ENCODE measurements at regions not wholly inside any gene's neighbourhood (a gene's known extent, or its start where the extent isn't known, plus 50 kb on each side); places are given as distances from the start of the nearest gene placed in this dataset.

DNA sequence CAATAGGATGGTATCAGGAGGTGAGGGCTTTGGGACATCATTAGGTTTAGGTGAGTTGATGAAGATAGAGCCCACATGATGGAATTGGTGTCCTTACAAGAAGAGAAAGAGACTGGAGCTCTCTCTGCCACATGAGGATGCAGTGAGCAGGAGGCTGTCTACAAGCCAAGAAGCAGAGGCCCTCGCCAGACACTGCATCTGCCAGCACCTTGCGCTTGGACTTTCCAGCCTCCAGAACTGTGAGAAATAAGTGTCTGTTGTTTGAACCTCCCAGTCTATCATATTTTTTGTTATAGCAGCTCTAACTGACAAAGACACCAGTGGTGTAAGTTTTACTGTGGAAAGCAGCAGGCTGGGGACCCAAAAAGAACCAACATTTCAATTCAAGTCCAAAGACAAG, 571.1 kb upstream of the ID2 start:
- Histone ChIP-seq H3K4me1 (ENCODE audit: control insufficient read depth, insufficient read depth, low read length) (no peaks in the 10 kb centered on the region), H3K27ac (ENCODE audit: low read length) (no peak overlapping the region), H3K9me3 (replicated peaks; ENCODE audit: control insufficient read depth, low read depth, low read length) (no peaks in the 10 kb centered on the region), H3K4me3 (ENCODE audit: low read length) (no peak overlapping the region), H3K27me3 (ENCODE audit: control insufficient read depth, insufficient read depth, low read length) (no peaks in the 10 kb centered on the region), H3K36me3 (ENCODE audit: control insufficient read depth, insufficient read depth, low read length) (no peaks in the 10 kb centered on the region)
- DNase-seq: no peak
- WGBS (ENCODE audit: insufficient coverage): 90% methylated on average over 2 of the region's 2 CpGs

DNA sequence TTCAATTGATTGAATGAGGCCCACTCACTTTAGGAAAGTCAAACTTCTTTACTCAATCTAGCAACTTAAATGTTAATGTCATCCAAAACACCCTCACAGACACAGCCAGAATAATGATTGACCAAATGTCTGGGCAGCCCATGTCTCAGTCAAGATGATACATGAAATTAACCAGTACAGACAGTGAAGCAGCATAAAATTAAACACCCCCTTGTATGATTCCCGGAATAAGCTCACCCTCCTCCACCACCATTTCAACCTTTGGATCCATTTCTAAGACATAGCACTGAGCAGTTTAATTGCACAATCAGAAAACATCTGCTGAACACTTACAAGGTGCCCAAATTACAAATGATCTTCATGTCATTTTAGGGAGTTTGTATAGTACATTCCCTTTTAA, 570.7 kb upstream of the ID2 start:
- no peaks in the 10 kb centered on the region for H3K4me1 ChIP-seq (ENCODE audit: control insufficient read depth, insufficient read depth, low read length)
- H3K27me3 ChIP-seq (ENCODE audit: control insufficient read depth, insufficient read depth, low read length): no peaks in the 10 kb centered on the region
- no peak overlapping the region for H3K27ac ChIP-seq (ENCODE audit: low read length)
- H3K4me3 ChIP-seq (ENCODE audit: low read length): no peak overlapping the region
- no peaks in the 10 kb centered on the region for H3K36me3 ChIP-seq (ENCODE audit: control insufficient read depth, insufficient read depth, low read length)
- DNase-seq: no peak
- WGBS (ENCODE audit: insufficient coverage): 86% methylated on average over 1 of the region's 1 CpG
- no peaks in the 10 kb centered on the region for H3K9me3 ChIP-seq (replicated peaks; ENCODE audit: control insufficient read depth, low read depth, low read length)

DNA sequence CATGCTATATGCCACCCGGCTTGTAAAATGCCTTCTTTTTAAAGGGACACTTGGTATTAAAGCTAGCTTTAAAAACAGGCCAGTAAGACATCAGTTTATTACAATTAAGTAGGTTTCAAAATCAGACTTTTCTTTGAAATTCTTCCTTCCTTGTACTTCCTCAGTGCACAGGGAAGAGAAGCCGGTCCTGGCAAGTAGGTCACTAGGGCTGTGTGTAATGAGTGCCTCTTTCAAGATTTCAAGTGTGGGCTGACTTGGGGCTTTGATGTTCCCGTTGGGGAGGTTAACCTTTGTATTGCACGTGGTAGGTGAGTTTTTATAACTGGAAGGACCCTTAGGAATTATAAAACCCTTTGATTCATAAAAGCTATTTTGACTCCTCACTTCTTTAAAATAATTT, 566.4 kb upstream of the ID2 start:
- H3K4me1 ChIP-seq (ENCODE audit: control insufficient read depth, insufficient read depth, low read length): peaks cover 15% of the 10 kb centered on the region
- WGBS (ENCODE audit: insufficient coverage): no CpG with 5 or more reads among the region's 4 CpGs
- DNase-seq: no peak

DNA sequence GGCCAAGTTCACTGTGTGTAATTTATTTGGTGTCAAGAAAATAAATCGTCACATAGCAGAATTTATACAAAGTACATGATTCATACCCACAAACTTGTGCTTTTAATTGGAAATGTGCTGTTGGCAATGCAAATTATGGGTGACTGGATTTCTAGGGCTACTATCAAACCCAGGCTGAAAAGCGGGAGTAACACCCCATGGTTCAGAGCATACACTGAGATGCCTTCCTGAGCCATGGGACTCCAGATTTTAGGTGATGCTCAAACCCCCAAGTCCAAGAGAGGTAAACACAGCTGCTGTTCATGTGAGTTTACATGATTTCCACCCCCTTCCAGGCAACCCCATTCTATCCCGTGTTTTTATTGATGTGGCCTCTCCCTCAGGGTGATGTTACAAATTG, 565.9 kb upstream of the ID2 start:
- DNase-seq: no peak
- no peaks in the 10 kb centered on the region for H3K36me3 ChIP-seq (ENCODE audit: control insufficient read depth, insufficient read depth, low read length)
- no peak overlapping the region for H3K4me3 ChIP-seq (ENCODE audit: low read length)
- peaks cover 15% of the 10 kb centered on the region for H3K4me1 ChIP-seq (ENCODE audit: control insufficient read depth, insufficient read depth, low read length)
- 100% methylated on average over 1 of the region's 3 CpGs for WGBS (ENCODE audit: insufficient coverage)
- no peaks in the 10 kb centered on the region for H3K9me3 ChIP-seq (replicated peaks; ENCODE audit: control insufficient read depth, low read depth, low read length)
- H3K27me3 ChIP-seq (ENCODE audit: control insufficient read depth, insufficient read depth, low read length): no peaks in the 10 kb centered on the region
- no peak overlapping the region for H3K27ac ChIP-seq (ENCODE audit: low read length)

More for the DNA sequence above, 566.4 kb upstream of the ID2 start:
- H3K9me3 ChIP-seq (replicated peaks; ENCODE audit: control insufficient read depth, low read depth, low read length): no peaks in the 10 kb centered on the region
- H3K27ac ChIP-seq (ENCODE audit: low read length): no peak overlapping the region
- H3K4me3 ChIP-seq (ENCODE audit: low read length): no peak overlapping the region
- no peaks in the 10 kb centered on the region for H3K36me3 ChIP-seq (ENCODE audit: control insufficient read depth, insufficient read depth, low read length)
- H3K27me3 ChIP-seq (ENCODE audit: control insufficient read depth, insufficient read depth, low read length): no peaks in the 10 kb centered on the region

DNA sequence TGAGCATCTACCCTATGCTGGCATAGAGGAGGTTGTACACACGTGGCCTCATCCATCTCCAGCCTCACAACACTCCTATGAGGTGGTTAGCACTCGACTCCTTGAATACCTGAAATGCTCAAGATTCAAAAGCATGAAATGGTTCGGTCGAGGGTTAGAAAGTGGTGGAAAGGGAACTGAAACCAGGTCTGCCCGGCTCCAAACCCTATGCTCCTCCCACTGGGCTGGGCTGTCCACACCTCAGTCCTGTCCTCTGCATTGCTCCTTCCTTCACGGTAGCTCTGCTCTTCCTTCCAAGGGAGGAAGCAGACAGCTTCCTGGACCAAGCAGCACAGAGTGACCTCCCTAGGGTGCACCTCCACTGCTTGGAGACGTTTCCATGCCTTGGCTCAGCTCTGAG, 565.2 kb upstream of the ID2 start:
- no peak overlapping the region for H3K27ac ChIP-seq (ENCODE audit: low read length)
- no peaks in the 10 kb centered on the region for H3K9me3 ChIP-seq (replicated peaks; ENCODE audit: control insufficient read depth, low read depth, low read length)
- peaks cover 15% of the 10 kb centered on the region for H3K4me1 ChIP-seq (ENCODE audit: control insufficient read depth, insufficient read depth, low read length)
- H3K4me3 ChIP-seq (ENCODE audit: low read length): no peak overlapping the region
- DNase-seq: no peak
- H3K27me3 ChIP-seq (ENCODE audit: control insufficient read depth, insufficient read depth, low read length): no peaks in the 10 kb centered on the region
- WGBS (ENCODE audit: insufficient coverage): 78% methylated on average over 2 of the region's 7 CpGs
- no peaks in the 10 kb centered on the region for H3K36me3 ChIP-seq (ENCODE audit: control insufficient read depth, insufficient read depth, low read length)

DNA sequence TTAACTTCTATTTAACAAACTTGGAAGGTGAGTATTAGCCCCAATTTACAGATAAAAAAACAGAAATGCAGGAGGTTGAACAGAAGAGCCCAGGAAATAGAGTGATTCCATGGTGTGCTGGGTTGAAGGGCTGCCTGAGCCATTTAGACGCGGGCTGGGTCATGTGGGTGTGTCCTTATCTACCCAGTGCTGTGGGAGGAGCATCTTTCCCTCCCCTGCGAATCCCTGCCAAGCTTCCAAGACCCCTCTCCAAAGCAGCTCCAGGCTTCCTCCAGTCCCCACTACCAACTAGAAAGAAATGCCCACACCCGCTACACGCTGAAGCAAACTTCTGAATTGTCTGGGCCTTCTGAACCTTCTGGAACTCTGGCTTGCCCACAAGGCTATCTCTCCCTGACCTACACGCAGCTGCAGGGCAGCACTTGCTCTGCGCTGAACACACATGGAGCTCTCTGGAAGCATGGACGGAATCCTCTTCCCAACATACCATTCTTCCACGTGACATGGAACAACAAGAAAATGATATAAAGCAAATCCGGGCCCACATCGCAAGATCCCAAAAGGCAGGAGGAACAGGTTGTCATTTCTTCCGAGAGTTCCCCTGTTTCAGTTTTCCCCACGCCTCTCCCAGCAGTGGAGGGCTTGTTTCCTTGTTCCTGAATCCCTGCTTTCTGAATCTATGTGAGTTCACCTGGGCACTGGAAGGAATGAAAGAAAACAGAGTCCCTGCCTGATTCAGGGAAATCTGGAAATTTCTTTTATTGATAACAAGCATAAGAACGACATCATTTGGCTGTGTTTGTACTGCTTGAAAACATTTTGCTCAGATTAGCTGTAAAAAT, 562.7 kb upstream of the ID2 start:
- H3K27ac ChIP-seq (ENCODE audit: low read length): peak overlapping the region; percentile 83
- H3K36me3 ChIP-seq (ENCODE audit: control insufficient read depth, insufficient read depth, low read length): no peaks in the 10 kb centered on the region
- no peaks in the 10 kb centered on the region for H3K9me3 ChIP-seq (replicated peaks; ENCODE audit: control insufficient read depth, low read depth, low read length)
- 90% methylated on average over 6 of the region's 14 CpGs for WGBS (ENCODE audit: insufficient coverage)
- peaks cover 22% of the 10 kb centered on the region for H3K4me1 ChIP-seq (ENCODE audit: control insufficient read depth, insufficient read depth, low read length)
- no peak overlapping the region for H3K4me3 ChIP-seq (ENCODE audit: low read length)
- DNase-seq: no peak
- no peaks in the 10 kb centered on the region for H3K27me3 ChIP-seq (ENCODE audit: control insufficient read depth, insufficient read depth, low read length)

DNA sequence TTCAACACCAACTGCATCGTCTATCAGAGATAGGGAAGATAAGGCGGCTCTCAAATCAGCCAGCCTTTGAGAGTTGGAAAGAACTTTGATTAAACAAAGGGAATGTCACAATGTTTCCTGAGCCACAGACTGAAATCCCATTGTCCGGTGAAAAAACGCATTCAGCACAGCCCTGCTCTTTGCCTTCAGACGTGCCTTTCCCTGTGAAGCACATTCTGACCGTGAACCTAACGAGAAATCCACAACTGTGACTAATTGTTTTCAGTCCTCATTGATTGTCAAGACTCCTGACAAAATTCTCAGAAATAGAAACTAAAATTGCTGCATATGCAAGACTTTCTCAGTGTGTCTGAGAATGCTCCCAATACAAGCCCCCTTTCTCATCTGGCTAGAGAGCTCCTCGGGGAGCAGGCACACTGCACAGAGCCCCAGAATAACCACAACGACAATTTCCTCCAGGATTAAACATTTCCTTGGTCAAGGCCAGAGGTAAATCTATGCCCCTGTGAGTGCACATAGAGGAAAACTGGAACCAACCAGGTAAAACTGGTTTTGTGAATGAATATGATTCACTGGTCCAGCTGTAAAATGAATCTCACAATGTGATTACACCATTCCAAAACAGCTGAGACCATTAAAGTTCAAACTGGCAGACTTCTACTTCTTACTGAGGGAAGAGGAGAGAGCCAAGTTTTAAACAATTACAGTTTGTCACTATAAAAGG, 561.9 kb upstream of the ID2 start:
- Histone ChIP-seq H3K9me3 (replicated peaks; ENCODE audit: control insufficient read depth, low read depth, low read length) (no peaks in the 10 kb centered on the region), H3K27me3 (ENCODE audit: control insufficient read depth, insufficient read depth, low read length) (no peaks in the 10 kb centered on the region), H3K4me3 (ENCODE audit: low read length) (no peak overlapping the region), H3K36me3 (ENCODE audit: control insufficient read depth, insufficient read depth, low read length) (no peaks in the 10 kb centered on the region), H3K4me1 (ENCODE audit: control insufficient read depth, insufficient read depth, low read length) (peaks cover 22% of the 10 kb centered on the region), H3K27ac (ENCODE audit: low read length) (peak overlapping the region; percentile 83)
- 11% methylated on average over 6 of the region's 9 CpGs for WGBS (ENCODE audit: insufficient coverage)
- DNase-seq: peak; percentile 85

DNA sequence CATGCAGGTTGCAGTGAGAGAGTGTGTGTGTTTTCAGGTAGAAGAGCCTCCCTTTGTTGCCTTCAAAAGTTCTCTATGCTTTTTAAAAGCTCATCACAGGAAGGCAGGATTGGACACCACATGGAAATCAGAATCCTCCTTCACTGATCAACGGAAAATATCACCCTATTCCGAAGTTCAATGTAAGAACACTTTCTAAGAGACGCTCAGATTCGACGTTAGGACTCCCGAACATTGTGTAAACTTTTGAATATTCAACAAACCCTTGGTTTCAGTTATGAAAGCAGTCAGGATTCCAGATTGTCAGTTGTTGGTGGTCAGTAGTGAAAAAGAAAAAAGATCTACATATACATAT, 561.4 kb upstream of the ID2 start:
- whole genome bisulfite sequencing (ENCODE audit: insufficient coverage): no CpG with 5 or more reads among the region's 6 CpGs
- Histone ChIP-seq H3K9me3 (replicated peaks; ENCODE audit: control insufficient read depth, low read depth, low read length) (no peaks in the 10 kb centered on the region), H3K27me3 (ENCODE audit: control insufficient read depth, insufficient read depth, low read length) (no peaks in the 10 kb centered on the region), H3K27ac (ENCODE audit: low read length) (peak overlapping the region; percentile 83), H3K4me1 (ENCODE audit: control insufficient read depth, insufficient read depth, low read length) (peaks cover 22% of the 10 kb centered on the region), H3K4me3 (ENCODE audit: low read length) (no peak overlapping the region), H3K36me3 (ENCODE audit: control insufficient read depth, insufficient read depth, low read length) (no peaks in the 10 kb centered on the region)
- peak; percentile 73 for DNase-seq

DNA sequence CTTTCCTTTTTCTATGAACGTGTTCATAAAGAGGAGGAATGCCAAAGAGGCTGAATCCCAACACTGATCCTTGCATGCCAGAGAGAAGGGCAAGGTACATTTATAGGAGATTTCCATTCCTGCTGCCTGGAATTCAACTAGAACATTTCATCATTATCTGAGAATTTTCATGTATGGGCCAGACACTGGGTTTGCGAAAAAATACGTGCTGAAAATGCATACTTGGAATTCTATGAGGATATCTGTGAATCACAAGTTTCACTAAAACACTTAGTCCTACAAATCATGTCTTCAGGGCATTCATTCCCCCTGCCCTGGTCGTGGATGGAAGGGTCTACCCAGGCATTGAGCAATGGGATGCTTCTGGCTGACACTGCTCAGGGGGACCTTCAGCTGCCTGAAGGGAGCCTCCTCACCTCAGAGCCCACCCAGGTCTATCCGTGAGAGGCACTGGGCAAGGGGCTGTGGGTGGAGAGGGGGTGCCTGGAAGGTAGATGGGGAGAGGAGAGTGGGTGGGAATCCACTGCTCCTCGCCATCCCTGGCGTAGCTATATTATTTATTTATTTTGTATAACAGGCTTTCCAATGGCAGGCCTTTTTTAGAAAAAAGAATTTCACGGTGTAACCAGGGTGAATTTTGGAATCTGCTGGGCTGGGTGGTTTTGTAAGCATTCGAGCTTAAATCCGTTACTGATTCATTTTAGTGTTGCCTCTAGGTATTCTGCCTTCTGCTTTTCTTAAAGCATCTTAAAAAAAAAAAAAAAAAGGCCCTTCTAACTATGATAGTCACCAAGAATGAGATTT, 560.6 kb upstream of the ID2 start:
- no peaks in the 10 kb centered on the region for H3K9me3 ChIP-seq (replicated peaks; ENCODE audit: control insufficient read depth, low read depth, low read length)
- peak; percentile 68 for DNase-seq
- no peaks in the 10 kb centered on the region for H3K27me3 ChIP-seq (ENCODE audit: control insufficient read depth, insufficient read depth, low read length)
- no peaks in the 10 kb centered on the region for H3K36me3 ChIP-seq (ENCODE audit: control insufficient read depth, insufficient read depth, low read length)
- H3K4me3 ChIP-seq (ENCODE audit: low read length): no peak overlapping the region
- H3K4me1 ChIP-seq (ENCODE audit: control insufficient read depth, insufficient read depth, low read length): peaks cover 22% of the 10 kb centered on the region
- no peak overlapping the region for H3K27ac ChIP-seq (ENCODE audit: low read length)
- WGBS (ENCODE audit: insufficient coverage): no CpG with 5 or more reads among the region's 10 CpGs

All from muscle of leg (tissue), 3 donors.